H9 (cell line): ENCODE measurements at regions not wholly inside any gene's neighbourhood (a gene's known extent, or its start where the extent isn't known, plus 50 kb on each side); places are given as distances from the start of the nearest gene placed in this dataset.

Experiments
- DNase-seq: peaks from one replicate; pipeline ENCODE4 v3.0.0-alpha.2; 2017
- H2AFZ ChIP-seq: one replicate; pipeline ENCODE4 v1.6.1; 2013; ENCODE audit warnings: mild to moderate bottlenecking, low read length, control low read depth, moderate library complexity
- H2AK5ac ChIP-seq: 2 replicates; pipeline ENCODE4 v1.6.1; 2013; ENCODE audit warnings: low read length, control low read depth, mixed read lengths; ENCODE audit not compliant: insufficient read length
- H2BK120ac ChIP-seq: one replicate; pipeline ENCODE4 v1.6.1; 2013; ENCODE audit warnings: low read depth, mild to moderate bottlenecking, low read length, control low read depth, inconsistent platforms; ENCODE audit not compliant: poor library complexity, severe bottlenecking
- H2BK12ac ChIP-seq: 2 replicates; pipeline ENCODE4 v1.6.1; 2013; ENCODE audit warnings: low read length, control low read depth, mixed read lengths, low read depth; ENCODE audit not compliant: insufficient read length
- H2BK15ac ChIP-seq: 2 replicates; pipeline ENCODE4 v1.6.1; 2013; ENCODE audit warnings: low read depth, low read length, control low read depth
- H2BK20ac ChIP-seq: one replicate; pipeline ENCODE4 v1.6.1; 2013; ENCODE audit warnings: low read depth, mild to moderate bottlenecking, low read length, control low read depth, inconsistent platforms; ENCODE audit not compliant: poor library complexity, severe bottlenecking
- H2BK5ac ChIP-seq: 2 replicates; pipeline ENCODE4 v1.6.1; 2013; ENCODE audit warnings: low read length, control low read depth, mixed read lengths; ENCODE audit not compliant: insufficient read length
- H3K14ac ChIP-seq: 2 replicates; pipeline ENCODE4 v1.6.1; 2013; ENCODE audit warnings: low read length, control low read depth; ENCODE audit not compliant: insufficient read depth
- H3K18ac ChIP-seq: 2 replicates; pipeline ENCODE4 v1.6.1; 2013; ENCODE audit warnings: low read depth, mild to moderate bottlenecking, mixed read lengths, low read length, control low read depth; ENCODE audit not compliant: insufficient read length
- H3K23ac ChIP-seq: 2 replicates; pipeline ENCODE4 v1.6.1; 2013; ENCODE audit warnings: low read length, control low read depth, mixed read lengths, low read depth; ENCODE audit not compliant: insufficient read length
- H3K23me2 ChIP-seq: 2 replicates; pipeline ENCODE4 v1.6.1; 2013; ENCODE audit warnings: low read depth, mild to moderate bottlenecking, mixed read lengths, low read length, control low read depth; ENCODE audit not compliant: insufficient read length, poor library complexity, severe bottlenecking
- H3K27ac ChIP-seq: 2 replicates; pipeline ENCODE4 v1.5.1; 2013; ENCODE audit warnings: low read length, control low read depth, mixed read lengths, low read depth; ENCODE audit not compliant: insufficient read length
- H3K27me3 ChIP-seq: 2 replicates; pipeline ENCODE4 v1.6.1; 2013; ENCODE audit warnings: low read length, control low read depth, inconsistent platforms; ENCODE audit not compliant: insufficient read depth
- H3K4ac ChIP-seq: 2 replicates; pipeline ENCODE4 v1.6.1; 2013; ENCODE audit warnings: low read depth, mild to moderate bottlenecking, control low read depth, inconsistent platforms, low read length, moderate library complexity
- H3K4me1 ChIP-seq: 2 replicates; pipeline ENCODE4 v1.6.1; 2013; ENCODE audit warnings: low read length, control low read depth, inconsistent platforms; ENCODE audit not compliant: insufficient read depth
- H3K4me2 ChIP-seq: 2 replicates; pipeline ENCODE4 v1.6.1; 2013; ENCODE audit warnings: low read length, control low read depth, mixed read lengths; ENCODE audit not compliant: insufficient read length, insufficient read depth
- H3K56ac ChIP-seq: 2 replicates; pipeline ENCODE4 v1.6.1; 2013; ENCODE audit warnings: low read depth, mild to moderate bottlenecking, mixed read lengths, low read length, control low read depth; ENCODE audit not compliant: insufficient read length
- H3K79me1 ChIP-seq: 2 replicates; pipeline ENCODE4 v1.6.1; 2013; ENCODE audit warnings: low read depth, mild to moderate bottlenecking, moderate library complexity, low read length, control low read depth, inconsistent platforms; ENCODE audit not compliant: insufficient read depth, poor library complexity, severe bottlenecking
- H3K79me2 ChIP-seq: 2 replicates; pipeline ENCODE4 v1.6.1; 2013; ENCODE audit warnings: low read length, control low read depth, inconsistent platforms; ENCODE audit not compliant: insufficient read depth
- H3K9ac ChIP-seq: 2 replicates; pipeline ENCODE4 v1.6.1; 2013; ENCODE audit warnings: low read length, control low read depth, mixed read lengths; ENCODE audit not compliant: insufficient read length; ENCODE audit errors: extremely low read depth
- H3K9me3 ChIP-seq: one replicate; pipeline ENCODE4 v1.6.1; 2013; ENCODE audit warnings: low read depth, low read length, inconsistent platforms; ENCODE audit not compliant: control insufficient read depth
- H3T11ph ChIP-seq: one replicate; pipeline ENCODE4 v1.6.1; 2013; ENCODE audit warnings: mild to moderate bottlenecking, low read length, control low read depth, inconsistent platforms
- H4K20me1 ChIP-seq: one replicate; pipeline ENCODE4 v1.6.1; 2013; ENCODE audit not compliant: control insufficient read depth, insufficient read length, insufficient read depth
- H4K5ac ChIP-seq: 2 replicates; pipeline ENCODE4 v1.6.1; 2013; ENCODE audit warnings: low read depth, mild to moderate bottlenecking, mixed read lengths, low read length, control low read depth; ENCODE audit not compliant: insufficient read length
- H4K8ac ChIP-seq: replicated peaks from 2 replicates; pipeline ENCODE4 v1.6.1; 2013; ENCODE audit warnings: low read length, control low read depth, mixed read lengths, low read depth; ENCODE audit not compliant: insufficient read length
- H4K91ac ChIP-seq: 2 replicates; pipeline ENCODE4 v1.6.1; 2013; ENCODE audit warnings: low read depth, mild to moderate bottlenecking, moderate library complexity, mixed read lengths, low read length, control low read depth; ENCODE audit not compliant: insufficient read length
- H3K27ac Mint-ChIP-seq, 3 experiments: 2 replicates in 2 of 3; 3 replicates in 1 of 3; pipeline ENCODE4 v1.8.0; 2020 to 2021; ENCODE audit warnings: mixed read lengths in 3 of 3, mild to moderate bottlenecking in 1 of 3, moderate library complexity in 1 of 3
- H3K27me3 Mint-ChIP-seq: 2 replicates; pipeline ENCODE4 v1.8.0; 2021; ENCODE audit warnings: low read depth, mild to moderate bottlenecking, moderate library complexity, mixed read lengths
- H3K36me3 Mint-ChIP-seq, 3 experiments: 2 replicates in 2 of 3; 3 replicates in 1 of 3; pipeline ENCODE4 v1.8.0; 2020 to 2021; ENCODE audit warnings: low read depth in 3 of 3, mixed read lengths in 3 of 3; ENCODE audit not compliant: insufficient read depth in 1 of 3
- H3K4me1 Mint-ChIP-seq, 2 experiments: 2 replicates each; pipeline ENCODE4 v1.8.0; 2020; ENCODE audit warnings: mixed read lengths in 2 of 2
- H3K4me3 Mint-ChIP-seq, 2 experiments: 2 replicates in 1 of 2; 3 replicates in 1 of 2; pipeline ENCODE4 v1.8.0; 2020 to 2021; ENCODE audit warnings: mild to moderate bottlenecking in 2 of 2, mixed read lengths in 2 of 2, moderate library complexity in 1 of 2
- H3K9me3 Mint-ChIP-seq, 2 experiments: 2 replicates in 1 of 2; 3 replicates in 1 of 2; pipeline ENCODE4 v1.8.0; 2020; ENCODE audit warnings: mild to moderate bottlenecking in 2 of 2, mixed read lengths in 2 of 2, moderate library complexity in 1 of 2
- WGBS: extraction: QIAGEN DNeasy Blood & Tissue Kit; methylation state at CpG from one replicate; pipeline ENCODE4 v1.1.7; 2013; ENCODE audit warnings: missing lambda C conversion rate, low lambda C conversion rate, mixed read lengths; ENCODE audit not compliant: insufficient read length; ENCODE audit errors: extremely low coverage; 5-methylcytosine and 5-hydroxymethylcytosine counted together
- TF ChIP-seq, protein P1 (sequence below): fragments of 200-600 bp; sonication (generic); conservative IDR thresholded peaks from 3 replicates; pipeline ENCODE4 v1.8.0; 2021; ENCODE audit warnings: antibody characterized with exemption, mild to moderate bottlenecking

- H2BK20ac ChIP-seq, result no peak overlapping the region
- TF ChIP-seq, protein P1, sequence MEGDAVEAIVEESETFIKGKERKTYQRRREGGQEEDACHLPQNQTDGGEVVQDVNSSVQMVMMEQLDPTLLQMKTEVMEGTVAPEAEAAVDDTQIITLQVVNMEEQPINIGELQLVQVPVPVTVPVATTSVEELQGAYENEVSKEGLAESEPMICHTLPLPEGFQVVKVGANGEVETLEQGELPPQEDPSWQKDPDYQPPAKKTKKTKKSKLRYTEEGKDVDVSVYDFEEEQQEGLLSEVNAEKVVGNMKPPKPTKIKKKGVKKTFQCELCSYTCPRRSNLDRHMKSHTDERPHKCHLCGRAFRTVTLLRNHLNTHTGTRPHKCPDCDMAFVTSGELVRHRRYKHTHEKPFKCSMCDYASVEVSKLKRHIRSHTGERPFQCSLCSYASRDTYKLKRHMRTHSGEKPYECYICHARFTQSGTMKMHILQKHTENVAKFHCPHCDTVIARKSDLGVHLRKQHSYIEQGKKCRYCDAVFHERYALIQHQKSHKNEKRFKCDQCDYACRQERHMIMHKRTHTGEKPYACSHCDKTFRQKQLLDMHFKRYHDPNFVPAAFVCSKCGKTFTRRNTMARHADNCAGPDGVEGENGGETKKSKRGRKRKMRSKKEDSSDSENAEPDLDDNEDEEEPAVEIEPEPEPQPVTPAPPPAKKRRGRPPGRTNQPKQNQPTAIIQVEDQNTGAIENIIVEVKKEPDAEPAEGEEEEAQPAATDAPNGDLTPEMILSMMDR, result no peak
- H3T11ph ChIP-seq, result no peak overlapping the region
- H3K9me3 ChIP-seq, result no peaks in the 10 kb centered on the region
- H2BK15ac ChIP-seq, result no peak overlapping the region
- H2BK120ac ChIP-seq, result no peak overlapping the region
- no peak overlapping the region for H3K18ac ChIP-seq
- no peak overlapping the region for H3K27ac ChIP-seq
- H3K14ac ChIP-seq, result no peak overlapping the region
- H3K56ac ChIP-seq, result no peak overlapping the region
- Mint-ChIP-seq H3K4me1 (no peaks in the 10 kb centered on the region), H3K27ac (no peak overlapping the region), H3K9me3 (no peaks in the 10 kb centered on the region), H3K27me3 (peaks cover 4% of the 10 kb centered on the region), H3K36me3 (no peaks in the 10 kb centered on the region; a peak in 1 of 7 replicates), H3K4me3 (no peak overlapping the region)
- H3K79me2 ChIP-seq, result no peaks in the 10 kb centered on the region
- H3K4me1 ChIP-seq, result no peaks in the 10 kb centered on the region
- H2BK5ac ChIP-seq, result no peak overlapping the region
- H2AFZ ChIP-seq, result no peak overlapping the region
- H3K4me2 ChIP-seq, result no peak overlapping the region
- no CpG with 5 or more reads among the region's 12 CpGs for WGBS
- H3K23me2 ChIP-seq, result no peaks in the 10 kb centered on the region
- no peak overlapping the region for H4K8ac ChIP-seq
- H4K20me1 ChIP-seq, result no peaks in the 10 kb centered on the region
- no peak overlapping the region for H2AK5ac ChIP-seq
- DNase-seq, result no peak
- H4K5ac ChIP-seq, result no peak overlapping the region
- H3K79me1 ChIP-seq, result no peaks in the 10 kb centered on the region
- H2BK12ac ChIP-seq, result no peak overlapping the region
- H3K27me3 ChIP-seq, result no peaks in the 10 kb centered on the region
- no peak overlapping the region for H4K91ac ChIP-seq
- H3K9ac ChIP-seq, result no peak overlapping the region
- no peak overlapping the region for H3K23ac ChIP-seq
- no peak overlapping the region for H3K4ac ChIP-seq
Observed at GRCh38 chr1:239955431-239955830, 136.3 kb upstream of the FMN2 start.
